A673 (cell line): ENCODE measurements at regions not wholly inside any gene's neighbourhood (a gene's known extent, or its start where the extent isn't known, plus 50 kb on each side); places are given as distances from the start of the nearest gene placed in this dataset.

Experiments used
- BruUV-seq: library from RNA; stranded (reverse); fragments of 400-500 nt; replicated peaks from 2 replicates; lab custom pipeline; 2021; lab: Mats Ljungman, UMichigan
- CTCF ChIA-PET: fragments of 300-600 bp; sonication (Branson Sonifier 250); formaldehyde crosslinking; loops from one replicate; lab custom pipeline; 2022; ENCODE audit warnings: antibody characterized with exemption; lab: Charles Lee
- POLR2A ChIA-PET: fragments of 300-600 bp; sonication (Branson Sonifier 250); formaldehyde crosslinking; loops from one replicate; lab custom pipeline; 2022; ENCODE audit warnings: antibody characterized with exemption; ENCODE audit not compliant: low non-redundant PET; lab: Charles Lee
- DNase-seq: peaks from one replicate; pipeline ENCODE4 v3.0.0-alpha.2; 2015; ENCODE audit warnings: low spot score
- H3K27ac ChIP-seq: fragments of 200-600 bp; sonication (generic); 2 replicates; pipeline ENCODE4 v1.5.1; 2016; ENCODE audit warnings: mixed run types, low read depth, mild to moderate bottlenecking, mixed read lengths, antibody characterized with exemption, low read length; ENCODE audit not compliant: poor library complexity, severe bottlenecking
- H3K27me3 ChIP-seq: fragments of 200-600 bp; sonication (generic); replicated peaks from 2 replicates; pipeline ENCODE4 v1.6.1; 2017; ENCODE audit warnings: mixed run types, low read depth, mild to moderate bottlenecking, mixed read lengths, antibody characterized with exemption, low read length; ENCODE audit not compliant: insufficient read depth, poor library complexity
- H3K36me3 ChIP-seq: fragments of 200-600 bp; sonication (generic); 2 replicates; pipeline ENCODE4 v1.6.1; 2016; ENCODE audit warnings: mixed run types, mild to moderate bottlenecking, mixed read lengths, antibody characterized with exemption, low read length; ENCODE audit not compliant: insufficient read depth, poor library complexity, severe bottlenecking
- H3K4me1 ChIP-seq: fragments of 200-600 bp; sonication (generic); 2 replicates; pipeline ENCODE4 v1.6.1; 2017; ENCODE audit warnings: mixed run types, mild to moderate bottlenecking, mixed read lengths, antibody characterized with exemption, low read length; ENCODE audit not compliant: insufficient read depth, poor library complexity, severe bottlenecking
- H3K4me3 ChIP-seq: fragments of 200-600 bp; sonication (generic); 2 replicates; pipeline ENCODE4 v1.5.1; 2016; ENCODE audit warnings: low read depth, mixed run types, mild to moderate bottlenecking, mixed read lengths, low read length; ENCODE audit not compliant: poor library complexity, severe bottlenecking
- H3K9me3 ChIP-seq: fragments of 200-600 bp; sonication (generic); 2 replicates; pipeline ENCODE4 v1.6.1; 2016; ENCODE audit warnings: mixed run types, low read depth, mild to moderate bottlenecking, mixed read lengths, antibody characterized with exemption, low read length; ENCODE audit not compliant: poor library complexity, severe bottlenecking
- CTCF ChIP-seq: fragments of 300-800, 200-600 bp; sonication (generic); conservative IDR thresholded peaks from 2 replicates; pipeline ENCODE4 v1.5.1; 2017; ENCODE audit warnings: low read depth, mild to moderate bottlenecking, antibody characterized with exemption, low read length, moderate library complexity, mixed read lengths
- EZH2 ChIP-seq: fragments of 200-600 bp; sonication (generic); IDR thresholded peaks from 2 replicates; pipeline ENCODE4 v1.6.1; 2017; ENCODE audit warnings: borderline replicate concordance, low read depth, mild to moderate bottlenecking, mixed read lengths, antibody characterized with exemption, low read length; ENCODE audit not compliant: poor library complexity, severe bottlenecking
- intact Hi-C: fragments of 100-400 bp; cut with micrococcal nuclease; formaldehyde crosslinking; loops from one replicate; pipeline ENCODE4 v1.10.0; 2022; ENCODE audit not compliant: unreplicated experiment

- peaks cover 25% of the 10 kb centered on the region for H3K27me3 ChIP-seq
- H3K27ac ChIP-seq, result no peak overlapping the region
- no TSS peak for BruUV-seq
- ChIA-PET POLR2A (no interaction called here), CTCF (no interaction called here)
- intact Hi-C loops, result no loop called here
- H3K9me3 ChIP-seq, result no peaks in the 10 kb centered on the region
- no peaks in the 10 kb centered on the region for H3K36me3 ChIP-seq
- no peak for DNase-seq
- TF ChIP-seq CTCF, result no peak
- no peak for TF ChIP-seq EZH2
- no peaks in the 10 kb centered on the region for H3K4me1 ChIP-seq
- H3K4me3 ChIP-seq, result no peak overlapping the region
Measured at GRCh38 chr6:166760288-166760687, 133.2 kb upstream of the RPS6KA2 start.

GRCh38 chr6:166758136-166758704, 131.2 kb upstream of the RPS6KA2 start:
- Histone ChIP-seq H3K9me3 (no peaks in the 10 kb centered on the region), H3K4me3 (no peak overlapping the region), H3K36me3 (no peaks in the 10 kb centered on the region), H3K4me1 (no peaks in the 10 kb centered on the region), H3K27me3 (peaks cover 25% of the 10 kb centered on the region), H3K27ac (no peak overlapping the region)
- BruUV-seq, result no TSS peak
- DNase-seq, result no peak
- TF ChIP-seq EZH2, result no peak
- intact Hi-C loops, result no loop called here
- CTCF ChIA-PET, result no interaction called here
- POLR2A ChIA-PET, result no interaction called here

- no peaks in the 10 kb centered on the region for H3K36me3 ChIP-seq
Measured at GRCh38 chr6:166757232-166758135, 130.4 kb upstream of the RPS6KA2 start.

More at GRCh38 chr6:166757232-166758135, 130.4 kb upstream of the RPS6KA2 start:
- Histone ChIP-seq H3K4me1 (no peaks in the 10 kb centered on the region), H3K4me3 (no peak overlapping the region), H3K9me3 (no peaks in the 10 kb centered on the region), H3K27me3 (peaks cover 25% of the 10 kb centered on the region), H3K27ac (no peak overlapping the region)
- TF ChIP-seq CTCF (no peak), EZH2 (no peak)
- CTCF ChIA-PET, result no interaction called here
- BruUV-seq, result no TSS peak
- POLR2A ChIA-PET, result no interaction called here
- no peak for DNase-seq
- intact Hi-C loops, result no loop called here
